ENCODE measurements at regions not wholly inside any gene's neighbourhood (a gene's known extent, or its start where the extent isn't known, plus 50 kb on each side); places are given as distances from the start of the nearest gene placed in this dataset.
"Not testable (repeated sequence)": the region's sequence is repeated elsewhere in the genome, so short reads cannot be mapped to it uniquely, and the experiment has no call there.

DNA sequence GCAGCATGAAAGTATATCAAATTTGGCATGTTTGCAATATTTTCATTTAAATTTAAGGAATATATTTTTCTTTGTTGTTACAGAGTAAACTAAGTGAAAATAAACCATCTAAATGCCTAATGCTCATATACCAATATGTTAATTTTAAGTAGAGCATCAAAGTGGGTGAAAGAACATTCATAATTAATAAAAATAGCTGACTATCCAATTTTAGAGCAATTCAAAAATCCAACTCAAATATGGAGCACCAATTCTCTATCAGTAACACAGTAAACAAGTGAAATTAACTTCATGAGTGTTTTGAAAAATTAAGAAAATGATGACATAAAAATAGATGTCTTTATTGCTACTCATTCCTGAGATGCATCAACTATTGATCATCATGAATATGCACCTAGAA, 893.0 kb downstream of the DSC3 start:
- Histone ChIP-seq H3K27me3 (ENCODE audit: low read depth) (no peaks in the 10 kb centered on the region), H3K9me3 (replicated peaks) (no peaks in the 10 kb centered on the region), H3K4me1 (no peaks in the 10 kb centered on the region), H3K4me3 (no peak overlapping the region), H3K36me3 (no peaks in the 10 kb centered on the region), H3K27ac (replicated peaks) (no peak overlapping the region)
- TF ChIP-seq, protein P1, sequence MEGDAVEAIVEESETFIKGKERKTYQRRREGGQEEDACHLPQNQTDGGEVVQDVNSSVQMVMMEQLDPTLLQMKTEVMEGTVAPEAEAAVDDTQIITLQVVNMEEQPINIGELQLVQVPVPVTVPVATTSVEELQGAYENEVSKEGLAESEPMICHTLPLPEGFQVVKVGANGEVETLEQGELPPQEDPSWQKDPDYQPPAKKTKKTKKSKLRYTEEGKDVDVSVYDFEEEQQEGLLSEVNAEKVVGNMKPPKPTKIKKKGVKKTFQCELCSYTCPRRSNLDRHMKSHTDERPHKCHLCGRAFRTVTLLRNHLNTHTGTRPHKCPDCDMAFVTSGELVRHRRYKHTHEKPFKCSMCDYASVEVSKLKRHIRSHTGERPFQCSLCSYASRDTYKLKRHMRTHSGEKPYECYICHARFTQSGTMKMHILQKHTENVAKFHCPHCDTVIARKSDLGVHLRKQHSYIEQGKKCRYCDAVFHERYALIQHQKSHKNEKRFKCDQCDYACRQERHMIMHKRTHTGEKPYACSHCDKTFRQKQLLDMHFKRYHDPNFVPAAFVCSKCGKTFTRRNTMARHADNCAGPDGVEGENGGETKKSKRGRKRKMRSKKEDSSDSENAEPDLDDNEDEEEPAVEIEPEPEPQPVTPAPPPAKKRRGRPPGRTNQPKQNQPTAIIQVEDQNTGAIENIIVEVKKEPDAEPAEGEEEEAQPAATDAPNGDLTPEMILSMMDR (IDR thresholded peaks at IDR 0.05; ENCODE audit: borderline replicate concordance), result no peak
- DNase-seq, result no peak
- intact Hi-C loops (cut with micrococcal nuclease), result no loop called here

- Histone ChIP-seq H3K4me3 (no peak overlapping the region), H3K4me1 (no peaks in the 10 kb centered on the region), H3K27ac (replicated peaks) (no peak overlapping the region), H3K27me3 (ENCODE audit: low read depth) (no peaks in the 10 kb centered on the region), H3K9me3 (replicated peaks) (peaks cover 19% of the 10 kb centered on the region), H3K36me3 (no peaks in the 10 kb centered on the region)
- no peak for DNase-seq
- intact Hi-C loops (cut with micrococcal nuclease), result no loop called here
- TF ChIP-seq, protein P1 (IDR thresholded peaks at IDR 0.05; ENCODE audit: borderline replicate concordance), result no peak
Measured at GRCh38 chr18:30142870-30143269, 899.7 kb downstream of the DSC3 start.

- Histone ChIP-seq H3K36me3 (no peaks in the 10 kb centered on the region), H3K4me1 (no peaks in the 10 kb centered on the region), H3K27ac (replicated peaks) (no peak overlapping the region), H3K27me3 (ENCODE audit: low read depth) (no peaks in the 10 kb centered on the region), H3K9me3 (replicated peaks) (peaks cover 19% of the 10 kb centered on the region), H3K4me3 (no peak overlapping the region)
- TF ChIP-seq, protein P1 (IDR thresholded peaks at IDR 0.05; ENCODE audit: borderline replicate concordance), result no peak
- intact Hi-C loops (cut with micrococcal nuclease), result no loop called here
- no peak for DNase-seq
Measured at GRCh38 chr18:30142248-30142647, 900.3 kb downstream of the DSC3 start.

DNA sequence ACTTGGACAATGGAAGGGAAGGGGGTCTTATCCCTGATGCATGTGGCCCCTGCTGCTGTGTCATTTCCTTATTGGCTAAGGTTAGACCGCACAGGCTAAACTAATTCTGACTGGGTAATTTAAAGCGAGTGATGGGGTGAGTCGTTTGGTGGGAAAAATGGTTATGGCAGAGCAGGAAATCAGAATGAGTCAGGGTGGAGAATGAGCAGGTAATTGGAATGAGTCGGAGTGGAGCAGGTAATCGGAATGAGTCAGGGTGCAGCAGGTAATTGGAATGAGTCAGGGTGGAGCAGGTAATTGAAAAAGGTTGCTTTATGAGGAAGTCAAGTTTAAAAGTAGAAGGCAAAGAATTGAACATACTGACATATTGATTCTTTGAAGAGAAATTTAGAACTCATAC, 901.0 kb downstream of the DSC3 start:
- H3K36me3 ChIP-seq; H3K27ac ChIP-seq (replicated peaks); H3K27me3 ChIP-seq (ENCODE audit: low read depth); intact Hi-C loops (cut with micrococcal nuclease); H3K4me1 ChIP-seq; DNase-seq; H3K4me3 ChIP-seq: not testable (repeated sequence)
- H3K9me3 ChIP-seq (replicated peaks), result peaks cover 19% of the 10 kb centered on the region

- H3K36me3 ChIP-seq, result no peaks in the 10 kb centered on the region
- H3K27me3 ChIP-seq (ENCODE audit: low read depth), result no peaks in the 10 kb centered on the region
- intact Hi-C loops (cut with micrococcal nuclease), result no loop called here
- H3K9me3 ChIP-seq (replicated peaks), result peaks cover 19% of the 10 kb centered on the region
- no peak overlapping the region for H3K4me3 ChIP-seq
- no peak overlapping the region for H3K27ac ChIP-seq (replicated peaks)
- TF ChIP-seq, protein P1 (IDR thresholded peaks at IDR 0.05; ENCODE audit: borderline replicate concordance), result no peak
- H3K4me1 ChIP-seq, result no peaks in the 10 kb centered on the region
- DNase-seq, result no peak
Measured at GRCh38 chr18:30139631-30140287, 902.8 kb downstream of the DSC3 start.

GRCh38 chr18:30135938-30136337, 906.6 kb downstream of the DSC3 start:
- Histone ChIP-seq H3K4me3 (no peak overlapping the region), H3K27ac (replicated peaks) (no peak overlapping the region), H3K4me1 (no peaks in the 10 kb centered on the region), H3K36me3 (no peaks in the 10 kb centered on the region), H3K27me3 (ENCODE audit: low read depth) (no peaks in the 10 kb centered on the region), H3K9me3 (replicated peaks) (peaks cover 19% of the 10 kb centered on the region)
- intact Hi-C loops (cut with micrococcal nuclease), result no loop called here
- DNase-seq, result no peak
- TF ChIP-seq, protein P1 (IDR thresholded peaks at IDR 0.05; ENCODE audit: borderline replicate concordance), result no peak
